CD4-positive, alpha-beta memory T cell (primary cell): ENCODE measurements at regions not wholly inside any gene's neighbourhood (a gene's known extent, or its start where the extent isn't known, plus 50 kb on each side); places are given as distances from the start of the nearest gene placed in this dataset.

Source experiments
- CTCF ChIA-PET: fragments of 350-600 bp; sonication (Branson Sonifier 250); formaldehyde crosslinking; loops from one replicate; lab custom pipeline; 2021; ENCODE audit warnings: inconsistent platforms; ENCODE audit not compliant: partially characterized antibody; lab: Charles Lee
- POLR2A ChIA-PET: fragments of 350-600 bp; sonication (Branson Sonifier 250); formaldehyde crosslinking; loops from one replicate; lab custom pipeline; 2021; ENCODE audit not compliant: partially characterized antibody; lab: Charles Lee
- DNase-seq, 5 donors: peaks; one replicate each; pipeline versions ENCODE4 v3.0.0 to v3.0.0-alpha.2; 2020 to 2022; ENCODE audit warnings: mixed read lengths in 1 of 5
- H3K27ac ChIP-seq: one replicate; pipeline ENCODE4 v1.7.0; 2013; ENCODE audit warnings: low read depth, low read length
- H3K27me3 ChIP-seq: 2 replicates; pipeline ENCODE4 v1.7.0; 2013; ENCODE audit warnings: mild to moderate bottlenecking, low read length, moderate library complexity; ENCODE audit not compliant: insufficient read depth
- H3K36me3 ChIP-seq: 2 replicates; pipeline ENCODE4 v1.7.0; 2013; ENCODE audit warnings: mild to moderate bottlenecking, low read length, moderate library complexity; ENCODE audit not compliant: insufficient read depth
- H3K4me1 ChIP-seq: 2 replicates; pipeline ENCODE4 v1.7.0; 2013; ENCODE audit warnings: mild to moderate bottlenecking, low read length, moderate library complexity; ENCODE audit not compliant: insufficient read depth
- H3K4me3 ChIP-seq, 2 donors: one replicate each; pipeline ENCODE4 v1.7.0; 2013; ENCODE audit warnings: low read length in 2 of 2, mild to moderate bottlenecking in 1 of 2
- H3K9me3 ChIP-seq, 2 donors: one replicate each; pipeline ENCODE4 v1.7.0; 2013; ENCODE audit warnings: low read length in 2 of 2, control low read depth in 1 of 2; ENCODE audit not compliant: control insufficient read depth in 1 of 2
- H3K27ac Mint-ChIP-seq, 7 donors: one replicate each; pipeline ENCODE4 v1.8.0; 2020 to 2021; ENCODE audit warnings: mixed read lengths in 7 of 7, mild to moderate bottlenecking in 6 of 7, inconsistent platforms in 3 of 7, moderate library complexity in 3 of 7
- H3K27me3 Mint-ChIP-seq, 2 donors: one replicate each; pipeline ENCODE4 v1.8.0; 2020 to 2021; ENCODE audit warnings: mixed read lengths in 2 of 2
- H3K36me3 Mint-ChIP-seq, 2 donors: one replicate each; pipeline ENCODE4 v1.8.0; 2020 to 2021; ENCODE audit warnings: mixed read lengths in 2 of 2, inconsistent platforms in 1 of 2, mild to moderate bottlenecking in 1 of 2
- H3K4me1 Mint-ChIP-seq, 4 donors: one replicate each; pipeline ENCODE4 v1.8.0; 2020 to 2021; ENCODE audit warnings: mixed read lengths in 4 of 4, mild to moderate bottlenecking in 1 of 4
- H3K4me3 Mint-ChIP-seq, 8 donors: one replicate each; pipeline ENCODE4 v1.8.0; 2020 to 2021; ENCODE audit warnings: mixed read lengths in 8 of 8, mild to moderate bottlenecking in 7 of 8, moderate library complexity in 6 of 8, inconsistent platforms in 3 of 8
- H3K9me3 Mint-ChIP-seq, 8 donors: one replicate each; pipeline ENCODE4 v1.8.0; 2020 to 2021; ENCODE audit warnings: mixed read lengths in 8 of 8, mild to moderate bottlenecking in 5 of 8, inconsistent platforms in 3 of 8, moderate library complexity in 1 of 8
- intact Hi-C: fragments of 100-400 bp; cut with micrococcal nuclease; formaldehyde crosslinking; loops from one replicate; pipeline ENCODE4 v1.15.1; 2023

DNA sequence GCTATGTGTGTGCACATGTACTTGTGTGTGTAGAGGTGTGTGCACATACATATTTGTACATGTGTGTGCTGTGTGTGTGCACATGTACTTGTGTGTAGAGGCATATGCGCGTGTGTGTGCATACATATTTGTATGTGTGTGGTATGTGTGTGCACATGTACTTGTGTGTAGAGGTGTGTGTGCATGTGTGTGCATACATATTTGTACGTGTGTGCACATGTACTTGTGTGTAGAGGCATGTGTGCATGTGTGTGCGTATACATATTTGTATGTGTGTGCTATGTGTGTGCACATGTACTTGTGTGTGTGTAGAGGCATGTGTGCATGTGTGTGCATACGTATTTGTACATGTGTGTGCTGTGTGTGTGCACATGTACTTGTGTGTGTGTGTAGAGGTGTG is 291.9 kb downstream of the AJAP1 start:
- H3K27ac ChIP-seq = no peak overlapping the region
- H3K27me3 ChIP-seq = no peaks in the 10 kb centered on the region
- intact Hi-C loops = no loop called here
- no peak for DNase-seq
- H3K27ac Mint-ChIP-seq = no peak overlapping the region
- CTCF ChIA-PET = no interaction called here
- H3K4me3 Mint-ChIP-seq = no peak overlapping the region
- no peaks in the 10 kb centered on the region for H3K36me3 Mint-ChIP-seq
- no peaks in the 10 kb centered on the region for H3K9me3 ChIP-seq
- H3K4me3 ChIP-seq = no peak overlapping the region
- POLR2A ChIA-PET = no interaction called here
- H3K36me3 ChIP-seq = no peaks in the 10 kb centered on the region
- no peaks in the 10 kb centered on the region for H3K4me1 Mint-ChIP-seq
- H3K4me1 ChIP-seq = no peaks in the 10 kb centered on the region
- peaks cover 0 to 2% (median 0%) of the 10 kb centered on the region in 8 donors for H3K9me3 Mint-ChIP-seq
- H3K27me3 Mint-ChIP-seq = peaks cover 9% of the 10 kb centered on the region in 2 donors

DNA sequence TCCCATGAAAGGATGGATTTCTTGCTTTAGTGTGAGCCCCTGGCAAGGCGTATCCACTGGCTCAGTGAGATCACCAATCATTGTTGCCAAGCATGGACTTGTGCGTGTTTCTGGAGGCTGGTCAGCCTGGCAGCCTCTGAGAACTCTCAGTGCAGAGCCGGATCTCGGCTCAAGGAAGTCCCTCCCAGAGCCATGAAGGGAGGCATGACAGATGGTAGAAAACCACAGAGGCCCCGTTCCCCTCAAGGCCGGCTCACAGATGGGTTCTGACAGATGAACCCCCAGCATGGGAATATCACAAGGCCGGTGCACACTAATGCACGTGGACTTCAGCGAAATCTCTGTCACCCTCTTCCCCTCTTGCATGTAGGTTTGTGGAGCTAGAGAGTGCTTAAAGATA is 290.5 kb downstream of the AJAP1 start:
- POLR2A ChIA-PET = no interaction called here
- Mint-ChIP-seq H3K4me3 (no peak overlapping the region), H3K4me1 (no peaks in the 10 kb centered on the region), H3K9me3 (peaks cover 0 to 5% (median 2%) of the 10 kb centered on the region in 8 donors), H3K27ac (no peak overlapping the region), H3K27me3 (peaks cover 5 to 9% of the 10 kb centered on the region in 2 donors), H3K36me3 (no peaks in the 10 kb centered on the region)
- intact Hi-C loops = no loop called here
- CTCF ChIA-PET = no interaction called here
- H3K27ac ChIP-seq = no peak overlapping the region
- no peaks in the 10 kb centered on the region for H3K27me3 ChIP-seq
- no peaks in the 10 kb centered on the region for H3K4me1 ChIP-seq
- no peaks in the 10 kb centered on the region for H3K9me3 ChIP-seq
- no peak overlapping the region for H3K4me3 ChIP-seq
- no peaks in the 10 kb centered on the region for H3K36me3 ChIP-seq
- no peak for DNase-seq

DNA sequence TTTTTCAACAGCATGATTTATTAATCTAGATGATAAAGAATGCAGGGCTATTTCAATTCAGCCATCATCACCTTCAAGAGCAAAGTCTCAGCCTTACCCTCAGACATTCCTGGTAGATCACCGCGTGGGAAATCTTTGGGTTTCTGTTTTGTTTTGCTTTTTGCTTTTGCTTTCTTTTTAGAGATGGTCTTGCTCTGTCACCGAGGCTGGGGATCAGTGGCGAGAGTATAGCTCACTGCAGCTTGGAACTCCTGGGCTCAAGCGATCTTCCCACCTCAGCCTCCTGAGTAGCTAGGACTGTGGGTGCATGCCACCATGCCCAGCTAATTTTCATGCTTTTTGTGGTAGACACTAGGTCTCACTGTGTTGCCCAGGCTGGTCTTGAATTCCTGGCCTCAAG is 289.7 kb downstream of the AJAP1 start:
- Histone ChIP-seq H3K27ac (no peak overlapping the region), H3K4me3 (no peak overlapping the region), H3K36me3 (no peaks in the 10 kb centered on the region), H3K9me3 (no peaks in the 10 kb centered on the region), H3K4me1 (no peaks in the 10 kb centered on the region), H3K27me3 (no peaks in the 10 kb centered on the region)
- no peaks in the 10 kb centered on the region for H3K36me3 Mint-ChIP-seq
- no peak overlapping the region for H3K27ac Mint-ChIP-seq
- intact Hi-C loops = no loop called here
- no peaks in the 10 kb centered on the region for H3K4me1 Mint-ChIP-seq
- DNase-seq = no peak
- peaks cover 3 to 9% of the 10 kb centered on the region in 2 donors for H3K27me3 Mint-ChIP-seq
- H3K9me3 Mint-ChIP-seq = peaks cover 0 to 14% (median 5%) of the 10 kb centered on the region in 8 donors
- no peak overlapping the region for H3K4me3 Mint-ChIP-seq
- POLR2A ChIA-PET = no interaction called here
- CTCF ChIA-PET = no interaction called here

DNA sequence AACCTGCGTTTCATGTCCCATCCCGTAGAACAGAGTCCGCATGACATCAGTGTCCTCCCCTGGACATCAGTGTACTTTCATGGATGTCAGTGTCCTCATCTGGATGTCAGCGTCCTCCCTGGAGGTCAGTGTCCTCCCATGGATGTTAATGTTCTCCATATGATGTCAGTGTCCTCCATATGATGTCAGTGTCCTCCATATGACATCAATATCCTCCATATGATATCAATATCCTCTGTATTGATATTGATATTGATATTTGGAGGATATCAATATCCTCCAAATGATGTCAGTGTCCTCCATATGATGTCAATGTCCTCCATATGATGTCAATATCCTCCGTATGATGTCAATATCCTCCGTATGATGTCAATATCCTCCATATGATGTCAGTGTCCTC is 284.9 kb downstream of the AJAP1 start:
- H3K4me1 Mint-ChIP-seq = no peaks in the 10 kb centered on the region
- no peak overlapping the region for H3K27ac ChIP-seq
- no peak overlapping the region for H3K4me3 Mint-ChIP-seq
- H3K4me3 ChIP-seq = no peak overlapping the region
- H3K36me3 ChIP-seq = no peaks in the 10 kb centered on the region
- H3K4me1 ChIP-seq = no peaks in the 10 kb centered on the region
- peaks cover 3% of the 10 kb centered on the region in 2 donors for H3K27me3 Mint-ChIP-seq
- ChIA-PET POLR2A (no interaction called here), CTCF (no interaction called here)
- intact Hi-C loops = no loop called here
- no peak overlapping the region for H3K27ac Mint-ChIP-seq
- H3K9me3 ChIP-seq = no peaks in the 10 kb centered on the region
- no peak for DNase-seq
- no peaks in the 10 kb centered on the region for H3K36me3 Mint-ChIP-seq
- no peaks in the 10 kb centered on the region for H3K27me3 ChIP-seq
- peaks cover 0 to 14% (median 4%) of the 10 kb centered on the region in 8 donors for H3K9me3 Mint-ChIP-seq

DNA sequence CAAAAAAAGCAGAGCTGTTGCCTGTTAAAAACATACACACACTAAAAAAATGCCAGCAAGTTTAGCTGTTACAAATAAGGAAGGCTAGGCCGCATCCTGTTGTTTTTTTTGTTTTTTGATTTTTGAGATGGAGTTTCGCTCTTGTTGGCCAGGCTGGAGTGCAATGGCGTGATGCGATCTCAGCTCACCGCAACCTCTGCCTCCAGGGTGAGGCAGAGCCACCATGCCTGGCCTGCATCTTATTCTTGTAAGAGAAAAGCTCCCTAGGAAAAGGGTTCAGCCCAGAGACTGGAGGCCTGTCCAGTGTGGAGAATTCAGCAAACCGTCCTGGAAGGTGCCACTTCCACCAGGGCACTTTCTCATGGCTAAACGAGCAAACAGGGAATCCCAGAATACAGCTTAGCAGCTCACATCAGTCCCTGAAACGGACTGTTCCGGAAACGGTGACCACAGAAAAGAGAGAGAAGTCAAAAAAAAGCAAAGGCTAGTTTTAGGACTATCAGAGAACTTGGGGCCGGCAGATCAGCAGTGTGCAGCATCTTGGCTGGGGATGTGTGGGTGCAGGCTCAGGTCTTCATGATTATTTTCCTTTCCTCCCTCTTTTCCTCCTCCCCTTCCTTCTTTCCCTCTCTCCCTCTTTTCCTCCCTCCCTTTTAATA is 283.6 kb downstream of the AJAP1 start:
- no peaks in the 10 kb centered on the region for H3K36me3 ChIP-seq
- intact Hi-C loops = no loop called here
- H3K4me1 ChIP-seq = no peaks in the 10 kb centered on the region
- Mint-ChIP-seq H3K9me3 (peaks cover 0 to 14% (median 4%) of the 10 kb centered on the region in 8 donors), H3K4me1 (no peaks in the 10 kb centered on the region), H3K27me3 (peaks cover 3% of the 10 kb centered on the region in 2 donors), H3K4me3 (no peak overlapping the region), H3K27ac (no peak overlapping the region), H3K36me3 (no peaks in the 10 kb centered on the region)
- ChIA-PET CTCF (no interaction called here), POLR2A (no interaction called here)
- H3K27me3 ChIP-seq = no peaks in the 10 kb centered on the region
- no peak overlapping the region for H3K27ac ChIP-seq
- no peaks in the 10 kb centered on the region for H3K9me3 ChIP-seq
- no peak overlapping the region for H3K4me3 ChIP-seq
- no peak for DNase-seq

DNA sequence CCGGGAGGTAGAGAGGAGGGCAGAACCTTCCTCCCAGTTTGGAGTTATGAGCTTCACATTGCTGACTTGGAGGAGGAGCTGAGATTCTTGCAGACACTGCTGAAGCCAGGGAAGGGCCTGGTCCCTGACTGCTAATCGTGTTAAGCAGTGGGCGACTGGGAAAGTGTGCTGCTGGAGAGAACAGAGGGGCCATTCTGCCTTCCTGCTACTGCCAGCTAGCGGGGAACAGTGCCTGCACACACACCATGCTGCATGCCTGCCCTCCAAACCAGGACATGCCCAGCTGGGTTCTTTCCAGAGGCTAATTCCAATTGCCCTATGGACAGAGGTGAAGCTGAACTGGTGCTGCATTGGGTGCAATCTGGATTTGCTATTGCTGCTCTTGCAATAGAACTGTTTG is 281.4 kb downstream of the AJAP1 start:
- Histone ChIP-seq H3K27me3 (no peaks in the 10 kb centered on the region), H3K27ac (no peak overlapping the region), H3K4me3 (no peak overlapping the region), H3K9me3 (no peaks in the 10 kb centered on the region), H3K36me3 (no peaks in the 10 kb centered on the region), H3K4me1 (no peaks in the 10 kb centered on the region)
- Mint-ChIP-seq H3K36me3 (no peaks in the 10 kb centered on the region), H3K27me3 (peaks cover 0 to 2% of the 10 kb centered on the region in 2 donors), H3K9me3 (peaks cover 0 to 14% (median 4%) of the 10 kb centered on the region in 8 donors), H3K4me1 (no peaks in the 10 kb centered on the region), H3K4me3 (no peak overlapping the region), H3K27ac (no peak overlapping the region)
- CTCF ChIA-PET = no interaction called here
- intact Hi-C loops = no loop called here
- POLR2A ChIA-PET = no interaction called here
- no peak for DNase-seq

DNA sequence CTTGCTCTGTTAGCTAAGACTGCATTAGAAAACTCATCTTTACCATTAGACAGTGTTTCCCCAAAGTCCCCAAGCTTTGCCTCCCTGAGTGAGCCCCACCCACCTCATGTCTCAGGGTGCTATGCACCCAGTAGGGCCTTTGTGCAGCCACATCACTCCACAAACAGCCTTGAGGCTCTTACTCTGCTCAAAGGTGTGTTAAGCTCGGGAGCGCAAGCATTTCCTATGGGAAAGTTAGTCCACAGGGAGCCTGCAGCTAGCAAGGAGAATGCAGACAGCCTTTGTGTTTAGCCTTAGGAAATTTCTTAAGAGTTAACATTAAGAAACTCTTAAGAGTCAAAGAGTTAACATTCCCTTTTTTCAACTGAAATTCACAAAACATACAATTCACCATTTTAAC is 278.8 kb downstream of the AJAP1 start:
- Histone ChIP-seq H3K27ac (no peak overlapping the region), H3K4me1 (no peaks in the 10 kb centered on the region), H3K36me3 (no peaks in the 10 kb centered on the region), H3K27me3 (no peaks in the 10 kb centered on the region), H3K9me3 (no peaks in the 10 kb centered on the region), H3K4me3 (no peak overlapping the region)
- Mint-ChIP-seq H3K27me3 (peaks cover 1 to 2% of the 10 kb centered on the region in 2 donors), H3K4me3 (no peak overlapping the region), H3K27ac (no peak overlapping the region), H3K4me1 (no peaks in the 10 kb centered on the region), H3K36me3 (no peaks in the 10 kb centered on the region), H3K9me3 (no peaks in the 10 kb centered on the region)
- no peak for DNase-seq
- CTCF ChIA-PET = no interaction called here
- POLR2A ChIA-PET = no interaction called here
- intact Hi-C loops = no loop called here
